GM23338 (cell line): ENCODE measurements at regions not wholly inside any gene's neighbourhood (a gene's known extent, or its start where the extent isn't known, plus 50 kb on each side); places are given as distances from the start of the nearest gene placed in this dataset.

Experiments used
- ATAC-seq: fragments of 200-7000 bp; cut with Tn5 transposase; 3 replicates; pipeline ENCODE4 v1.9.1; 2020
- DNase-seq: peaks from one replicate; pipeline ENCODE4 v3.0.0-alpha.2; 2015; ENCODE audit warnings: low spot score
- H2AFZ ChIP-seq: fragments of 200-600 bp; sonication (generic); 2 replicates; pipeline ENCODE4 v1.8.0; 2016; ENCODE audit warnings: antibody characterized with exemption, mild to moderate bottlenecking, moderate library complexity
- H3F3A ChIP-seq: fragments of 200-600 bp; sonication (generic); replicated peaks from 2 replicates; pipeline ENCODE4 v1.8.0; 2017; ENCODE audit warnings: antibody characterized with exemption, mixed run types, low read depth
- H3K27ac ChIP-seq: fragments of 200-600 bp; sonication (generic); 2 replicates; pipeline ENCODE4 v1.6.1; 2016; ENCODE audit warnings: low read depth
- H3K27me3 ChIP-seq: fragments of 200-600 bp; sonication (generic); 2 replicates; pipeline ENCODE4 v1.8.0; 2016; ENCODE audit warnings: mild to moderate bottlenecking, mixed run types, moderate library complexity; ENCODE audit not compliant: insufficient read depth
- H3K36me3 ChIP-seq: fragments of 200-600 bp; sonication (generic); 2 replicates; pipeline ENCODE4 v1.8.0; 2016; ENCODE audit warnings: mild to moderate bottlenecking; ENCODE audit not compliant: insufficient read depth
- H3K4me1 ChIP-seq: fragments of 200-600 bp; sonication (generic); 2 replicates; pipeline ENCODE4 v1.8.0; 2016; ENCODE audit warnings: mild to moderate bottlenecking, moderate library complexity; ENCODE audit not compliant: insufficient read depth
- H3K4me2 ChIP-seq: fragments of 200-600 bp; sonication (generic); 2 replicates; pipeline ENCODE4 v1.7.1; 2017; ENCODE audit warnings: mixed run types
- H3K4me3 ChIP-seq: fragments of 200-600 bp; sonication (generic); 2 replicates; pipeline ENCODE4 v1.6.1; 2016; ENCODE audit warnings: mixed run types
- H3K79me2 ChIP-seq: fragments of 200-600 bp; sonication (generic); replicated peaks from 2 replicates; pipeline ENCODE4 v1.8.0; 2017; ENCODE audit warnings: mild to moderate bottlenecking; ENCODE audit not compliant: insufficient read depth
- H3K9me2 ChIP-seq: fragments of 200-600 bp; sonication (generic); 2 replicates; pipeline ENCODE4 v1.8.0; 2017; ENCODE audit not compliant: insufficient read depth
- H4K20me1 ChIP-seq: fragments of 200-600 bp; sonication (generic); replicated peaks from 2 replicates; pipeline ENCODE4 v1.8.0; 2017; ENCODE audit warnings: mild to moderate bottlenecking; ENCODE audit not compliant: insufficient read depth
- H3K27ac Mint-ChIP-seq: 2 replicates; pipeline ENCODE4 v1.8.0; 2020; ENCODE audit warnings: inconsistent platforms, mild to moderate bottlenecking, moderate library complexity, mixed read lengths
- H3K27me3 Mint-ChIP-seq: 3 replicates; pipeline ENCODE4 v1.8.0; 2022; ENCODE audit warnings: low read depth, mild to moderate bottlenecking, moderate library complexity, mixed read lengths, inconsistent platforms; ENCODE audit not compliant: insufficient read depth, poor library complexity
- H3K36me3 Mint-ChIP-seq: 3 replicates; pipeline ENCODE4 v1.8.0; 2021; ENCODE audit warnings: low read depth, mild to moderate bottlenecking, inconsistent platforms, moderate library complexity, mixed read lengths
- H3K4me1 Mint-ChIP-seq: 3 replicates; pipeline ENCODE4 v1.8.0; 2020; ENCODE audit warnings: mild to moderate bottlenecking, inconsistent platforms, mixed read lengths
- H3K4me3 Mint-ChIP-seq: 3 replicates; pipeline ENCODE4 v1.8.0; 2021; ENCODE audit warnings: moderate library complexity, mild to moderate bottlenecking, inconsistent platforms, mixed read lengths
- H3K9me3 Mint-ChIP-seq: 3 replicates; pipeline ENCODE4 v1.8.0; 2020; ENCODE audit warnings: moderate library complexity, mild to moderate bottlenecking, inconsistent platforms, mixed read lengths
- CREB1 ChIP-seq: fragments of 250-450 bp; sonication (Bioruptor Pico); IDR thresholded peaks from 2 replicates; pipeline ENCODE4 v1.5.0; 2020; ENCODE audit warnings: low read depth, mild to moderate bottlenecking, moderate library complexity
- CTCF ChIP-seq, 2 experiments: fragments of 200-600 bp in 1 of 2; sonication (generic) in 1 of 2; conservative IDR thresholded peaks; 2 replicates each; pipeline versions ENCODE4 v1.5.1 to v1.6.1; 2016 to 2017; ENCODE audit warnings: antibody characterized with exemption in 2 of 2, low read depth in 2 of 2, mild to moderate bottlenecking in 2 of 2, moderate library complexity in 1 of 2
- ETS1 ChIP-seq: IDR thresholded peaks from 2 replicates; pipeline ENCODE4 v1.6.1; 2016; ENCODE audit warnings: antibody characterized with exemption
- EZH2 ChIP-seq: fragments of 200-600 bp; sonication (generic); IDR thresholded peaks from one replicate; pipeline ENCODE4 v1.8.0; 2017; ENCODE audit warnings: antibody characterized with exemption, mild to moderate bottlenecking, low read depth; ENCODE audit not compliant: unreplicated experiment
- EZH2phosphoT487 ChIP-seq: fragments of 200-600 bp; sonication (generic); IDR thresholded peaks from one replicate; pipeline ENCODE4 v1.8.1; 2018; ENCODE audit warnings: antibody characterized with exemption; ENCODE audit not compliant: unreplicated experiment
- JUNB ChIP-seq: IDR thresholded peaks from one replicate; pipeline ENCODE4 v1.6.1; 2016; ENCODE audit warnings: antibody characterized with exemption; ENCODE audit not compliant: unreplicated experiment
- NANOG ChIP-seq: IDR thresholded peaks from 2 replicates; pipeline ENCODE4 v1.6.1; 2016; ENCODE audit warnings: antibody characterized with exemption, borderline replicate concordance
- POLR2AphosphoS5 ChIP-seq: IDR thresholded peaks from 2 replicates; pipeline ENCODE4 v1.6.1; 2016; ENCODE audit warnings: antibody characterized with exemption, low read depth
- REST ChIP-seq: IDR thresholded peaks from one replicate; pipeline ENCODE4 v1.6.1; 2018; ENCODE audit warnings: antibody characterized with exemption; ENCODE audit not compliant: unreplicated experiment
- STAT1 ChIP-seq: IDR thresholded peaks from one replicate; pipeline ENCODE4 v1.6.1; 2016; ENCODE audit warnings: antibody characterized with exemption; ENCODE audit not compliant: unreplicated experiment
- ZNF114 ChIP-seq: fragments of 250-450 bp; sonication (Bioruptor Pico); IDR thresholded peaks from 2 replicates; pipeline ENCODE4 v1.5.0; 2020; ENCODE audit warnings: mild to moderate bottlenecking, moderate library complexity
- ZNF331 ChIP-seq: fragments of 250-450 bp; sonication (Bioruptor Pico); IDR thresholded peaks from 2 replicates; pipeline ENCODE4 v1.5.0; 2020; ENCODE audit warnings: low read depth, mild to moderate bottlenecking, moderate library complexity
- ZNF462 ChIP-seq: fragments of 250-450 bp; sonication (Bioruptor Pico); IDR thresholded peaks from 2 replicates; pipeline ENCODE4 v1.5.0; 2020; ENCODE audit warnings: mild to moderate bottlenecking, moderate library complexity

- H3K27ac Mint-ChIP-seq: no peak overlapping the region
- no peak for TF ChIP-seq NANOG
- no peak for TF ChIP-seq ETS1
- TF ChIP-seq ZNF114 (CRISPR knock-in tag): no peak
- TF ChIP-seq POLR2AphosphoS5: no peak
- TF ChIP-seq CTCF (conservative IDR thresholded peaks at IDR 0.05; ENCODE audit: low read depth in 2 of 2): no peak
- no peak for TF ChIP-seq JUNB
- TF ChIP-seq EZH2: no peak
- TF ChIP-seq ZNF462 (CRISPR knock-in tag): no peak
- no peak for TF ChIP-seq REST
- no peak for TF ChIP-seq STAT1
- TF ChIP-seq ZNF331: no peak
- no peak for TF ChIP-seq CREB1 (CRISPR knock-in tag)
- no peak for TF ChIP-seq EZH2phosphoT487
- H3K27me3 ChIP-seq: no peaks in the 10 kb centered on the region
- H3K36me3 ChIP-seq: no peaks in the 10 kb centered on the region
- peaks cover 3% of the 10 kb centered on the region; the same call in 1 of the 3 replicates for H3K9me3 Mint-ChIP-seq
- no peak overlapping the region for H3K4me2 ChIP-seq
- no peaks in the 10 kb centered on the region for H3K79me2 ChIP-seq
- peaks cover 3% of the 10 kb centered on the region for H3K4me1 Mint-ChIP-seq
- ATAC-seq: no peak
- H3K4me1 ChIP-seq: no peaks in the 10 kb centered on the region
- H3K27ac ChIP-seq: no peak overlapping the region
- H2AFZ ChIP-seq: no peak overlapping the region
- no peaks in the 10 kb centered on the region for H3K9me2 ChIP-seq
- H3K4me3 Mint-ChIP-seq: no peak overlapping the region
- H3K36me3 Mint-ChIP-seq: no peaks in the 10 kb centered on the region; the same call in 2 of the 3 replicates
- H3K27me3 Mint-ChIP-seq: no peaks in the 10 kb centered on the region
- H3K4me3 ChIP-seq: no peak overlapping the region
- H4K20me1 ChIP-seq: no peaks in the 10 kb centered on the region
- H3F3A ChIP-seq: no peaks in the 10 kb centered on the region
- no peak for DNase-seq
Observed at GRCh38 chr5:51996356-51996861, 613.2 kb downstream of the ISL1 start.
